Ovary (tissue), 3 donors: ENCODE measurements at regions not wholly inside any gene's neighbourhood (a gene's known extent, or its start where the extent isn't known, plus 50 kb on each side); places are given as distances from the start of the nearest gene placed in this dataset.

Experiments used
- CTCF ChIP-seq, 3 donors: fragments of 450-650 bp in 2 of 3; fragments of 200-600 bp in 1 of 3; IDR thresholded peaks; one replicate each; pipeline versions ENCODE4 v1.5.1 to v1.8.0; 2016 to 2022; ENCODE audit warnings: antibody characterized with exemption in 3 of 3, mild to moderate bottlenecking in 1 of 3
- EP300 ChIP-seq: sonication (generic); formaldehyde crosslinking; IDR thresholded peaks from one replicate; pipeline ENCODE4 v1.6.1; 2017; ENCODE audit warnings: antibody characterized with exemption
- donor health status: DM: no; HTN: no; CAD: no.

GRCh38 chr6:105993341-105994117 is 92.6 kb upstream of the PRDM1 start:
- TF ChIP-seq CTCF (IDR thresholded peaks at IDR 0.05) = no peak
- TF ChIP-seq EP300 = no peak
